ENCODE measurements at regions not wholly inside any gene's neighbourhood (a gene's known extent, or its start where the extent isn't known, plus 50 kb on each side); places are given as distances from the start of the nearest gene placed in this dataset.

- no peaks in the 10 kb centered on the region for H3K36me3 ChIP-seq (ENCODE audit: control insufficient read depth in 2 of 2, insufficient read depth in 2 of 2, low read length in 2 of 2)
- no peak overlapping the region for H3K9ac ChIP-seq (ENCODE audit: low read depth in 1 of 2, low read length in 2 of 2)
- H3K4me1 ChIP-seq (ENCODE audit: control insufficient read depth in 2 of 2, insufficient read depth in 2 of 2, low read length in 2 of 2): peaks cover 3 to 4% of the 10 kb centered on the region in 2 donors
- H3K9me3 ChIP-seq (ENCODE audit: control insufficient read depth in 2 of 2, low read length in 2 of 2): no peaks in the 10 kb centered on the region
- H3K27ac ChIP-seq (ENCODE audit: low read depth in 2 of 2, low read length in 2 of 2): no peak overlapping the region
- H3K27me3 ChIP-seq (ENCODE audit: control insufficient read depth in 2 of 2, insufficient read depth in 2 of 2, low read length in 2 of 2): peaks cover 3 to 14% of the 10 kb centered on the region in 2 donors
- no peak overlapping the region for H3K4me3 ChIP-seq (ENCODE audit: low read length in 2 of 2)
Observed at GRCh38 chr1:43066578-43066977, 105.5 kb downstream of the EBNA1BP2 start.

GRCh38 chr1:43065616-43066399, 106.3 kb downstream of the EBNA1BP2 start:
- no peaks in the 10 kb centered on the region for H3K9me3 ChIP-seq (ENCODE audit: control insufficient read depth in 2 of 2, low read length in 2 of 2)
- no peak overlapping the region for H3K4me3 ChIP-seq (ENCODE audit: low read length in 2 of 2)
- H3K36me3 ChIP-seq (ENCODE audit: control insufficient read depth in 2 of 2, insufficient read depth in 2 of 2, low read length in 2 of 2): no peaks in the 10 kb centered on the region
- no peak overlapping the region for H3K27ac ChIP-seq (ENCODE audit: low read depth in 2 of 2, low read length in 2 of 2)
- no peak overlapping the region for H3K9ac ChIP-seq (ENCODE audit: low read depth in 1 of 2, low read length in 2 of 2)
- peaks cover 3 to 4% of the 10 kb centered on the region in 2 donors for H3K4me1 ChIP-seq (ENCODE audit: control insufficient read depth in 2 of 2, insufficient read depth in 2 of 2, low read length in 2 of 2)
- H3K27me3 ChIP-seq (ENCODE audit: control insufficient read depth in 2 of 2, insufficient read depth in 2 of 2, low read length in 2 of 2): peaks cover 3 to 14% of the 10 kb centered on the region in 2 donors

GRCh38 chr1:43065191-43065590, 106.5 kb upstream of the SLC2A1 start:
- no peak overlapping the region for H3K27ac ChIP-seq (ENCODE audit: low read depth in 2 of 2, low read length in 2 of 2)
- H3K4me3 ChIP-seq (ENCODE audit: low read length in 2 of 2): no peak overlapping the region
- peaks cover 3 to 14% of the 10 kb centered on the region in 2 donors for H3K27me3 ChIP-seq (ENCODE audit: control insufficient read depth in 2 of 2, insufficient read depth in 2 of 2, low read length in 2 of 2)
- no peaks in the 10 kb centered on the region for H3K9me3 ChIP-seq (ENCODE audit: control insufficient read depth in 2 of 2, low read length in 2 of 2)
- no peaks in the 10 kb centered on the region for H3K36me3 ChIP-seq (ENCODE audit: control insufficient read depth in 2 of 2, insufficient read depth in 2 of 2, low read length in 2 of 2)
- H3K9ac ChIP-seq (ENCODE audit: low read depth in 1 of 2, low read length in 2 of 2): no peak overlapping the region
- H3K4me1 ChIP-seq (ENCODE audit: control insufficient read depth in 2 of 2, insufficient read depth in 2 of 2, low read length in 2 of 2): peaks cover 3 to 4% of the 10 kb centered on the region in 2 donors

DNA sequence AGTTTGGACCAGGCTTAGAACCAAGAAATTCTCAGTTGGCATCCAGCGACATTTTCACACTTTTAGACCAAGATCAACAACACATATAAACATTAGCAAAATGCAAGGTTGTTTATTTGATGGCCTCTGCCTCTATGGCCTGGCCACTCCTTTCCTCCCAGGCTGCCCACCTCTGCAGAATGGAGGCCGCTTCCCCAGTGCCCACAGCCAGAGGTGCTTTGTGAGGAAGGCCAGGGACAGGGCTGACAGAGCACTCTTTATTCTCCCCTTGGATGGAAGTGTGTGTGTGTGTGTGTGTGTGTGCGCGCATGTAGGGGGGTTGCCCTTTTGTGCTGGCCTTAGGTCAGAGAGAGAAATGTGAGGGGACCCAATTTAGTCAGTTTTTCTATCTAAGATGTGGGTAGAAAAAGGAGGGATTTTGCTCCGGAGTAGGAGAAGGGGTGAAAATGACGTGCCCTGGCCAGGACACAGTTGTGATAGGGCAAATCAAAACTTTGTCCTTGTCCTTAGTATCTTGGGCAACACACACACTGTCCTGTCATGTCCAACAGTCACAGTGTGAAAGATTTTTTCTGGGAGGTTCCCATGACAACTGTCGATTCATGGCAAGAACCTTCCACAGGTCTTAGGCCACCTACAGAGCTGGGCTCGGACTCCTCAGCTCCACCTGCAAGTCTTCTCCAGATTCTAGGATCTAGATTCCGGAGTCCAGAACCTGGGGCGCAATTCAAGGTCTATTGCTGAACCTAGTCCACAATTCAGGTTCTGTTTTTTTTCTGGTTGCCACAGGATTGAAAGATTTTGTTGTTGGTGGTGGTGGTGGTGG, 104.9 kb upstream of the SLC2A1 start:
- H3K9ac ChIP-seq (ENCODE audit: low read depth in 1 of 2, low read length in 2 of 2): no peak overlapping the region
- no peak overlapping the region for H3K27ac ChIP-seq (ENCODE audit: low read depth in 2 of 2, low read length in 2 of 2)
- H3K9me3 ChIP-seq (ENCODE audit: control insufficient read depth in 2 of 2, low read length in 2 of 2): no peaks in the 10 kb centered on the region
- no peak overlapping the region for H3K4me3 ChIP-seq (ENCODE audit: low read length in 2 of 2)
- H3K27me3 ChIP-seq (ENCODE audit: control insufficient read depth in 2 of 2, insufficient read depth in 2 of 2, low read length in 2 of 2): peaks cover 3 to 11% of the 10 kb centered on the region in 2 donors
- H3K36me3 ChIP-seq (ENCODE audit: control insufficient read depth in 2 of 2, insufficient read depth in 2 of 2, low read length in 2 of 2): no peaks in the 10 kb centered on the region
- H3K4me1 ChIP-seq (ENCODE audit: control insufficient read depth in 2 of 2, insufficient read depth in 2 of 2, low read length in 2 of 2): peaks cover 3 to 4% of the 10 kb centered on the region in 2 donors

- H3K9ac ChIP-seq (ENCODE audit: low read depth in 1 of 2, low read length in 2 of 2): no peak overlapping the region
- H3K27ac ChIP-seq (ENCODE audit: low read depth in 2 of 2, low read length in 2 of 2): no peak overlapping the region
- no peaks in the 10 kb centered on the region for H3K9me3 ChIP-seq (ENCODE audit: control insufficient read depth in 2 of 2, low read length in 2 of 2)
- H3K36me3 ChIP-seq (ENCODE audit: control insufficient read depth in 2 of 2, insufficient read depth in 2 of 2, low read length in 2 of 2): no peaks in the 10 kb centered on the region
- H3K27me3 ChIP-seq (ENCODE audit: control insufficient read depth in 2 of 2, insufficient read depth in 2 of 2, low read length in 2 of 2): peaks cover 0 to 8% of the 10 kb centered on the region in 2 donors
- H3K4me3 ChIP-seq (ENCODE audit: low read length in 2 of 2): no peak overlapping the region
- H3K4me1 ChIP-seq (ENCODE audit: control insufficient read depth in 2 of 2, insufficient read depth in 2 of 2, low read length in 2 of 2): no peaks in the 10 kb centered on the region
Observed at GRCh38 chr1:43062527-43063095, 103.9 kb upstream of the SLC2A1 start.

DNA sequence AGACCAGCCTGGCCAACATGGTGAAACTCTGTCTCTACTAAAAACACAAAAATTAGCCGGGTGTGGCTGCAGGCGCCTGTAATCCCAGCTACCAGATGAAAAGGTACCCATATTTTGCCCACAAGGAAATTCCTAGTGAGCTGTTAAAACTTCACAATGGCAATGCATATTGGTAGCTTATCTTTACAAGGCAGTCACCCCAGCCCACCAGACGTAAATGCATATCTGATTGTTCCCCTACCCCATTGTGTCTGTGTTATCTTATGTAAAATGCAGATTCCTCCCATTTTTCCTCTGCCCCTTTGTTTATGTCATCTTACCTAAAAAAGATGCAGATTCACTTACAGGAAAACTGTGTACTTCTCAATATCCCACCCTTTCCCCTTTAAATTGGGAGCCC, 103.1 kb upstream of the SLC2A1 start:
- Histone ChIP-seq H3K27ac (ENCODE audit: low read depth in 2 of 2, low read length in 2 of 2) (no peak overlapping the region), H3K9ac (ENCODE audit: low read depth in 1 of 2, low read length in 2 of 2) (no peak overlapping the region), H3K4me3 (ENCODE audit: low read length in 2 of 2) (no peak overlapping the region), H3K27me3 (ENCODE audit: control insufficient read depth in 2 of 2, insufficient read depth in 2 of 2, low read length in 2 of 2) (peaks cover 0 to 4% of the 10 kb centered on the region in 2 donors), H3K9me3 (ENCODE audit: control insufficient read depth in 2 of 2, low read length in 2 of 2) (no peaks in the 10 kb centered on the region), H3K4me1 (ENCODE audit: control insufficient read depth in 2 of 2, insufficient read depth in 2 of 2, low read length in 2 of 2) (no peaks in the 10 kb centered on the region), H3K36me3 (ENCODE audit: control insufficient read depth in 2 of 2, insufficient read depth in 2 of 2, low read length in 2 of 2) (no peaks in the 10 kb centered on the region)

GRCh38 chr1:43059640-43060574, 101.2 kb upstream of the SLC2A1 start:
- no peaks in the 10 kb centered on the region for H3K36me3 ChIP-seq (ENCODE audit: control insufficient read depth in 2 of 2, insufficient read depth in 2 of 2, low read length in 2 of 2)
- H3K27me3 ChIP-seq (ENCODE audit: control insufficient read depth in 2 of 2, insufficient read depth in 2 of 2, low read length in 2 of 2): peaks cover 0 to 4% of the 10 kb centered on the region in 2 donors
- H3K4me1 ChIP-seq (ENCODE audit: control insufficient read depth in 2 of 2, insufficient read depth in 2 of 2, low read length in 2 of 2): no peaks in the 10 kb centered on the region
- no peak overlapping the region for H3K4me3 ChIP-seq (ENCODE audit: low read length in 2 of 2)
- H3K9me3 ChIP-seq (ENCODE audit: control insufficient read depth in 2 of 2, low read length in 2 of 2): no peaks in the 10 kb centered on the region
- H3K9ac ChIP-seq (ENCODE audit: low read depth in 1 of 2, low read length in 2 of 2): no peak overlapping the region
- H3K27ac ChIP-seq (ENCODE audit: low read depth in 2 of 2, low read length in 2 of 2): no peak overlapping the region

GRCh38 chr1:43058545-43059360, 100.1 kb upstream of the SLC2A1 start:
- Histone ChIP-seq H3K27ac (ENCODE audit: low read depth in 2 of 2, low read length in 2 of 2) (no peak overlapping the region), H3K9me3 (ENCODE audit: control insufficient read depth in 2 of 2, low read length in 2 of 2) (no peaks in the 10 kb centered on the region)

GRCh38 chr1:43058056-43058455, 99.4 kb upstream of the SLC2A1 start:
- H3K4me3 ChIP-seq (ENCODE audit: low read length in 2 of 2): no peak overlapping the region
- no peaks in the 10 kb centered on the region for H3K36me3 ChIP-seq (ENCODE audit: control insufficient read depth in 2 of 2, insufficient read depth in 2 of 2, low read length in 2 of 2)
- H3K27ac ChIP-seq (ENCODE audit: low read depth in 2 of 2, low read length in 2 of 2): no peak overlapping the region
- no peaks in the 10 kb centered on the region for H3K9me3 ChIP-seq (ENCODE audit: control insufficient read depth in 2 of 2, low read length in 2 of 2)
- H3K9ac ChIP-seq (ENCODE audit: low read depth in 1 of 2, low read length in 2 of 2): no peak overlapping the region
- no peaks in the 10 kb centered on the region for H3K4me1 ChIP-seq (ENCODE audit: control insufficient read depth in 2 of 2, insufficient read depth in 2 of 2, low read length in 2 of 2)
- peaks cover 0 to 4% of the 10 kb centered on the region in 2 donors for H3K27me3 ChIP-seq (ENCODE audit: control insufficient read depth in 2 of 2, insufficient read depth in 2 of 2, low read length in 2 of 2)

More at GRCh38 chr1:43058545-43059360, 100.1 kb upstream of the SLC2A1 start:
- Histone ChIP-seq H3K4me3 (ENCODE audit: low read length in 2 of 2) (no peak overlapping the region), H3K4me1 (ENCODE audit: control insufficient read depth in 2 of 2, insufficient read depth in 2 of 2, low read length in 2 of 2) (no peaks in the 10 kb centered on the region), H3K27me3 (ENCODE audit: control insufficient read depth in 2 of 2, insufficient read depth in 2 of 2, low read length in 2 of 2) (peaks cover 0 to 4% of the 10 kb centered on the region in 2 donors), H3K36me3 (ENCODE audit: control insufficient read depth in 2 of 2, insufficient read depth in 2 of 2, low read length in 2 of 2) (no peaks in the 10 kb centered on the region), H3K9ac (ENCODE audit: low read depth in 1 of 2, low read length in 2 of 2) (no peak overlapping the region)

All from mucosa of rectum (tissue), 2 donors.